ENCODE measurements at regions not wholly inside any gene's neighbourhood (a gene's known extent, or its start where the extent isn't known, plus 50 kb on each side); places are given as distances from the start of the nearest gene placed in this dataset.
"Not testable (repeated sequence)": the region's sequence is repeated elsewhere in the genome, so short reads cannot be mapped to it uniquely, and the experiment has no call there.

DNA sequence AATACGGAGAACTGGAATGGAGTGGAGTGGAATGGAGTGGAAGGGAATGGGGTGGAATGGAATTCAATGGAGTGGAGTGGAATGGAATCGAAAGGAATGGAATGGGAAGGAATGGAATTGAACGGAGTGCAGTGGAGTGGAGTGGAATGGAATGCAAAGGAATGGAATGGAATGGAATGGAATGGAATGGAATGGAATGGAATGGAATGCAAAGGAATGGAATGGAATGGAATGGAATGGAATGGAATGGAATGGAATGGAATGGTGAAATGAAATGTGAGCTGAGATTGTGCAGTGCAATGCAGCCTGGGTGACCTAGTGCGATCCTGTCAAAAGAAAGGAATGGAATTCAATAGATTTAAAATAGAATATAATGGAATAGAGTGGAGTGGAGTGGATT lies 357.3 kb upstream of the WSB1 start:
- DNase-seq, result not testable (repeated sequence)

DNA sequence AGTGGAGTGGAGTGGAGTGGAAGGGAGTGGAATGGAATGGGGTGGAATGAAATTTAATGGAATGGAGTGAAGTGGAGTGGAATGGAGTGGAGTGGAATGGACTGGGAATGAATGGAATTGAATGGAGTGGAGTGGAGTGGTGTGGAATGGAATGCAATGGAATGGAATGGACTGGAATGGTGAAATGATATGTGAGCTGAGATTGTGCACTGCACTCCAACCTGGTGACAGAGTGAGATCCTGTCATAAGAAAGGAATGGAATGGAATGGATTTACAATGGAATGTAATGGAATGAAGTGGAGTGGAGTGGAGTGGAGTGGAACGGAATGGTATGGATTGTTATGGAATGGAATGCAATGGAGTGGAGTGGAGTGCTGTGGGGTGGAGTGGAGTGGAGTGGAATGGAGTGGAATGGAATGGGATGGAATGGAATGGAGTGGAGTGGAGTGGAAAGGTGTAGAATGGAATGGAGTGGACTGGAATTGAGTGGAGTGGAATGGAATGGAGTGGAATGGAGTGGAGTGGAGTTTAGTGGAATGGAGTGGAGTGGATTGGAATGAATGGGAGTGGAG lies 356.1 kb upstream of the WSB1 start:
- DNase-seq, result not testable (repeated sequence)

DNA sequence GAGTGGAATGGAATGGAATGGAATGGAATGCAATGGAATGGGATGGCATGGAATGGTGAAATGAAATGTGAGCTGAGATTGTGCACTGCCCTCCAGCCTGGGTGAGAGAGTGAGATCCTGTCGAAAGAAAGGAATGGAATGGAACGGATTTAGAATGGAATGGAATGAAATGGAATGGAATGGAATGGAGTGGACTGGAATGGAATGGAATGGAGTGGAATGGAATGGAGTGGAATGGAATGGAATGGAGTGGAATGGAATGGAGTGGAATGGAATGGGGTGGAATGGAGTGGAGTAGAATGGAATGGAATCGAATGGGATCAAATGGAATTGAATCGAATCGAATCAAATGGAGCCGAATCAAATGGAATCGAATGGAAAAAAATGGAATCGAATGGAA lies 354.2 kb upstream of the WSB1 start:
- not testable (repeated sequence) for DNase-seq

DNA sequence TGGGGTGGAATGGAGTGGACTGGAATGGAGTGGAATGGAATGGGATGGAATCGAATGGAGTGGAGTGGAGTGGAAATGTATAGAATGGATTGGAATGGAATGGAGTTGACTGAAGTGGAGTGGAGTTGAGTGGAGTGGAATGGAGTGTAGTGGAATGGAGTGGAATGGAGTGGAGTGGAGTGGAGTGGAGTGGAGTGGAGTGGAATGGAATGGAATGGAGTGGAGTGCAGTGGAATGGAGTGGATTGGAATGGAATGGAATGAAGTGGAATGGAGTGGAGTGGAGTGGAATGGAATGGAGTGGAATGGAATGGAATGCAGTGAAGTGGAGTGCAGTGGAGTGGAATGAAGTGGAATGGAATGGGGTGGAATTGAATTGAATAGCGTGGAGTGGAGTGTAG lies 353.3 kb upstream of the WSB1 start:
- DNase-seq, result not testable (repeated sequence)

DNA sequence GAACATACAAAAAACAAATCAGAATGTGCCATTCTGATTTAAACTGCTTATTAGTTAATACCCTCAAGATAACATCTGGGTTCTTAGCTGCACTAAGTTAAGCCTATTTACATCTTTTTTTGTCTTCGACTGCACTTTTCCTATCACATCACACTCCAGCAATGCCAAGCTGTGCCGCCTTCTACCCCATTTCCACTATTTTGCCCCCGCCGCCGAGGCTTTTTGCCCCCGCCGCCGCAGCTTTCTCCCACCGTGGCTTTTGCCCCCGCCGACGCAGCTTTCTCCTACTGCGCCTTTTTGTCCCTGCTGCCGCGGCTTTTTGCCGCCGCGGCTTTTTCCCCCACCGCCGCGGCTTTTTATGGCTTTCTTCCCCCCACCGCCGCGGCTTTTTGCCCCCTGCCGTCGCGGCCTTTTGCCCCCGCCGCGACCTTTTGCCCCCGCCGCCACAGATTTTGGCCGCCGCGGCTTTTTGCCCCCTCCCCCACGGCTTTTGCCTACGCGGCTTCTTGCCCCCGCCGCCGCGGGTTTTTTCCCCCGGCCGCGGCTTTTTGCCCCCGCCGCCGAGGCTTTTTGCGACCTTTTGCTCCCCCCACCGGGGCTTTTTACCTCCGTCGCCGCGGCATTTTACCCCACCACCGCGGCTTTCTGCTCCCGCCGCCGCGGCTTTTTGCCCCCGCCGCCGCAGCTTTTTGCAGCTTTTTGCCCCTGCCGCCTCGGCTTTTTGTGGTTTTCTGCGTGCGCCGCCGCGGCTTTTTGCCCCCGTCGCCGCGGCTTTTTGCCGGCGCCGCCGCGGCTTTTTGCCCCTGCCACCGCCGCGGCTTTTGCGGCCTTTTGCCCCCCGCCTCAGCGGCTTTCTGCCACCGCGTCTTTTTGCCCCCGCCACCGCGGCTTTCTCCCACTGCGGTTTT lies 331.4 kb upstream of the WSB1 start:
- no peak for DNase-seq

DNA sequence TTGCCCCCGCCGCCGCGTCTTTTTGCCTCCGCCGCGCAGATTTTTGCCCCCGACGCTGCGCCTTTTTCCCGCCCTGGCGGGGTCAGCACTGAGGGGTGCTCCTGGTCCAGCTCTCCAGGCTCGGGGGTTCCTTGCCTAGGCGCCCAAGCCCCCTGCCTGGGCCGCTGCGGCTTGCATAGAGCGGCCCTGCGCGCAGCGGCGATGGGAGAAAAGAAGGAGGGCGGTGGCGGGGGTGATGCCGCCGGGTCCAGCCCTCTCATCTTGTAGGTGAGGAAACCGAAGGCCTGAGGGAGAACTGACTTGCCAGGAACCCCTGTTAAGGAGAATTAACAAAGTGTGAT lies 330.8 kb upstream of the WSB1 start:
- no peak for DNase-seq

DNA sequence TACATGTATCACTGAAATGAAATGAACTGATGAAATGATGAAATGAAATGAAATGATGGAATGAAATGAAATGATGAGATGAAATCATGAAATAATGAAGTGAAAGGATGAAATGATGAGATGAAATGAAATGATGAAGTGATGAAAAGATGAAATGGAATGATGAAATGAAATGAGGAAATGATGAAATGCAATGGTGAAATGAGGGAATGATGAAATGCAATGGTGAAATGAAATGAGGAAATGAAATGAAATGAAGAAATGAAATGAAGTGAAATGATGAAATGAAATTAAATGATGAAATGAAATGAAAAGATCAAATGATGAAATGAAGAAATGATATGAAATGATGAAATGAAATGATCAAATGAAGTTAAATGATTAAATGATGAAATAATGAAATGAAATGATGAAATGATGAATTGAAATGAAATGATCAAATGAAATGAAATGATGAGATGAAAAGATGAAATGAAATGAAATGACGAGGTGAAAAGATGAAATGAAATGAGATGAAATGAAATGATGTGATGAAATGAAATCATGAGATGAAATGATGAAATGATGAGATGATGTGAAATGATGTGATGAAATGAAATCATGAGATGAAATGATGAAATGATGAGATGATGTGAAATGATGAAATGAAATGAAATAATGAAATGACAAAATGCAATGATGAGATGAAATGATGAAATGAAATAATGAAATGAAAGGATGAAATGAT lies 327.9 kb upstream of the WSB1 start:
- not testable (repeated sequence) for DNase-seq

DNA sequence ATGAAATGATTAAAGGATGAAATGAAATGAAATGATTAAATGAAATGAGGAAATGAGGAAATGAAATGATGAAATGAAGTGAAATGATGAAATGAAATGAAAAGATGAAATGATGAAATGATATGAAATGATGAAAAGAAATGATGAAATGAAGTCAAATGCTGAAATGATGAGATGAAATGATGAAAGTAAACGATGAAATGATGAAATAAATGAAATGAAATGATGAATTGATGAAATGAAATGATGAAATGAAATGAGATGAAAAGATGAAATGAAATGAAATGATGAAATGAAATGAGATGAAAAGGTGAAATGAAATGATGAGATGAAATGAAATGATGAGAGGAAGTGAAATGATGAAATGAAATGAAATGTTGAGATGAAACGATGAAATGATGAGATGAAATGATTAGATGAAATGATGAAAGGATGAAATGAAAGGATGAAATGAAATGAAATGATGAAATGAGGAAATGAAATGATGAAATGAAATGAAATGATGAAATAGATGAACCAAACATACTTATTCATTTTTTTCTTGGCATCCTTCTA lies 327.2 kb upstream of the WSB1 start:
- not testable (repeated sequence) for DNase-seq

DNA sequence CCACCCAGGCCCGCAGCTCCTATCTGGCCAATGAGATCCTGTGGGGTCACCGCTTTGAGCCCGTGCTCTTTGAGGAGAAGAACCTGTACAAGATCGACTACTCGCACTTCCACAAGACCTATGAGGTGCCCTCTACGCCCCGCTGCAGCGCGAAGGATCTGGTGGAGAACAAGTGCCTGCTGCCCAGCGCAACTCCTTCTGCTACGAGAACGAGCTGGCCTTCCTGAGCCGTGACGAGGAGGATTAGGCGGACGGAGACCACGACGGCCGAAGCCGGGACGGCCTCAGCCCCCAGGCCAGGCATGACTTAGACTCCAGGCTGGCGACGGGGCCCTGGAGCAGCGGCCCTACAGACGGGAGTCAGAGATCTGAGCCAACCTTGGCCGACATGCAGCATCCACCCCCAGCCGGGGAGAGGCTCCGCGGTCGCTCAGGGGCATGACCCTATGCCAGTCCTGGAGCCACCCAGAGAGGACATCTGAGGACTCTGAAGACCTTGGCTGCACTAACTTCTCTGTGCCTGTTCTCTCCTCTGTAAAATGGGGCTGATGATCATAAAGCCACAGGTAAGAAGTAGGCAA lies 312.0 kb upstream of the WSB1 start:
- not testable (repeated sequence) for DNase-seq

DNA sequence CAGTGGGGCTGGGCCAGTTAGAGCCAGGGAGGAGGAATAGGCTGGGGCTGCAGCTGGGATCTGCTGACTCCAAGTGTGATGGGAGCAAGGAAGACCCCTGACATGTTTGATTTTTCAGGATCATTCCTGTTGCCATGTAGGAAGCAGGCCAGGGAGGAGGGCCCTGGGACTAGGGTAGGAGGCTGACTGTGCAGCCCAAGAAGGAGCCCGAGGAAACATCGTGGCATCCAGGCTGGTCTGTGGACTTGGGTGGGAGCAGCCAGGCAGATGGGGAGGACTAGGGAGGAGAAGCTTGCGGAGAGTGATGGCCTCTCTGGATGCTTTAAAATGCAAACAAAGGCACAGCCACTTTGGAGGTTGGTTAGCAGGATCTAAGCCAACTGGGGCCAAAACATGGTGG lies 311.4 kb upstream of the WSB1 start:
- DNase-seq, result not testable (repeated sequence)

DNA sequence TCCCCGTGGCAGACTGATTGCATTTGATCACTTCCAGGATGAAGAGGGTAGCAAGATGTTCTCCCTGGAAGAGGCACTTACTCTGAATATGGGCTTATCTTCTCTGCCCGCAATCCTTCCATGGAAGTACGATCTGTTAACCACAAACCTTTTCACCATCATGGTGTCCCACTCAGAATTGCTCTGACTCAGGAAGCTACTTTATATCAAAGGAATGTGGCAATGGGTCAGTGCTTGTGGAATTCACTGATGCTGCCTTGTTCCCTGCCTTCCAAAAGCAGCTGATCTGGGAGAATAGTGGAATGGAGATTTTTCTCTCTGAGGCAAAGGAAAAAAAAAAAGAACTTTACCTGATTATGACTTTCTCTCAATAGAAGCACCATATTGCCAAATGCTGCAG lies 306.1 kb upstream of the WSB1 start:
- DNase-seq, result not testable (repeated sequence)

DNA sequence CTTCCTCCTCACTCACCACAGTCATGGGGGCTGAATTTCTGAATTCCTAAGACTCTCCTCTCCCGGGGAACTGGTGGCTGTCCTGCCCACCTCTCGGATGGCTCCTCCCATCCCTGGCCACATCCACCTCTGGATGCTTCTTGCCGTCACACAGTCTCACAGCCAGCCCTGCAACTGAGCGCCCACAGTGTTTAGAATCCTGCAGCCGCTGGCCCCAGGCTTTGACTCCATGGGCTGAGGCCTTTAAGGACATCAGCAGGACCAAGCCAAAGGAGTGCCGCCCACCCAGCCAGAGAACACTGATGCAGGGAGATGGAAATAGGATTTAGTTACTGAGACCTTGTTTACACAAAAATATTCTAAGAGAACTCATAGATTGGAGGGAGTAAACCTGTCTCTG lies 299.3 kb upstream of the WSB1 start:
- DNase-seq, result not testable (repeated sequence)

DNA sequence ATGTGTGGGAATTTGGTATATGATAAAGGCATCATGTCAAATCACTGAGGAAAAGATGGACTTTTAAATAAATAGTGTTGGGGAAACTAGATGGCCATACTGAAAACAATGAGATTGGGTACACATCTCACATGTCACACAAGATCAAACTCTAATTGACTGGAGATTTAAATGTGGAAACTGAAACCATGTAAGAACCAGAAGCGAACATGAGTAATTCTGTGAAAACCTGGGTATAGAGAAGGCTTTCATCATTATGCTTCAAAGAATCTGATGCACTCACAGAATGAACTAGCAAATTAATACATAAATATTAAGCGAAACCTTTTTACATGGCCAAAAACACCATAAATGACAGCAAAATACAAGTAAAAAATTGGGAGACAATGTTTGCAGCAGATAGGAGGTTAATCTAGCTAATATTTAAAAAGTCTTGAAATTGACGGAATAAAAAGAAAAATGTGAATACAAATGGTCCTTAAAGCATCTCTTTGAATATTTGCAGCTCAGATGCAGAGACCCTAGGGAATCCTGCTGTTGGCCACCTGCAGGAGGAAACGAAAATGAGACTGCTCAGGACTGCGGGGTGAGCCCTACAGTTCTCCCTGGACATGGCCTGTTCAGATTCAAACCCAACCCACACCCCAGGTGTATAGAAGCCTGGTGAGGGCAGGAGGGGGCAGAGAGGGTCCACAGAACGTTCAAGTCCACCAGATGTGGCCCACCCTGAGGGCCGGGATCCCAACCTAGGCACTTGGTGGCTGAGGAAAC lies 297.6 kb upstream of the WSB1 start:
- not testable (repeated sequence) for DNase-seq

DNA sequence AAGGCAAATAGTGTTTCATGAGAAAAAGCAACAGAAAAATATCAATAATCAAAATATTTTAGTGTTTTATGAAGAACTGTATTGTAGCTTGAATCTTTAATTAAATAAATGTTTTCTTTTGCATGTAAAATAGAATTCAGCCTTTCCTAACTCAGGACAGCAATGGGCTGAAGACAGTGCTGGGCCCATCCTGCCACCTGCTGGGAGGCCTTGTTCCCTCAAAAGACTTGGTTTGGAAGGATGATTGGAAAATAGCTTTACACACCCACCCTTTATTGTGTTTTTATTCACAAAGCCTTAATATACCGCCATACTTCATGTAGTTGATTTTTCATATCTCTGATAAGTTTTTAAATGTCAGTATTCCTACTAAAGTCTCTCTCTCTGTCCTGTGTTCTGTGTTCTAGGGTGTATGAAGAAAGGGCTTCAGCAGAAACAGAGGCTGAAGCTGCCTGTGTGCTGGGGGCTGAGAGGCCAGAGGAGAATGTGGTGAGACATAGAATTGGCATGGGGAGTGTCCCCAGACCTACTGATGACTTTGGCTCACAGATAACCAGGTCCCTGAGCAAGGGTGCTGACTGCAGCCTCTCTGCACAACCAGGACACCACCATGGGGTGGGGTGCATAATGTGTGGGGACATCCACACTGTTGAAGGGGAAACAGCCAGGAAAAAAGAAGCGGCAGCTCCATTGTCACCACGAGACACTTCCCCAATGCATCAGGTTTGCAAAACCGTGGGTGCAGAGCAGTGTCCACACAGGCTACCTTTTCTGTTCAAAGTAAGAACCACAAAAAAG lies 286.0 kb upstream of the WSB1 start:
- not testable (repeated sequence) for DNase-seq

DNA sequence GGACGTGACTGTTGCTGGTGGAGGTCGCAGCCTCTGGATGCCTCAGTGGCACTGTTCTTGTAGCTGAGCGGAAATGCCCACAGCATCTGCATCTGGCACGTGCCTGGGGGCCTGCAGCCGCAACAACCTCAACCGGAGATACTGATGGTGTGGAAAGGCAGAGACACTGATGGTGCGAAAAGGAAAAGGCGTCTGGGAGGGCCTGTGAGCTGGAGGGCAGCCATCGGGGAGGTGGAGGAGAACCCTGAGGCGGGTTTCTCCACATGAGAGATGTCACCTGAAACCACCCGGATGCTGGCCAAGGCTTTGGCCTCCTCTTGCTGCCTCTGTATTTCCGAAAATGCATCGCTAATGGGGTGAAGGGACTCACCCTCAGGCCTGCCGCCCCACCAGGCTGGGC lies 284.8 kb upstream of the WSB1 start:
- DNase-seq, result no peak

DNA sequence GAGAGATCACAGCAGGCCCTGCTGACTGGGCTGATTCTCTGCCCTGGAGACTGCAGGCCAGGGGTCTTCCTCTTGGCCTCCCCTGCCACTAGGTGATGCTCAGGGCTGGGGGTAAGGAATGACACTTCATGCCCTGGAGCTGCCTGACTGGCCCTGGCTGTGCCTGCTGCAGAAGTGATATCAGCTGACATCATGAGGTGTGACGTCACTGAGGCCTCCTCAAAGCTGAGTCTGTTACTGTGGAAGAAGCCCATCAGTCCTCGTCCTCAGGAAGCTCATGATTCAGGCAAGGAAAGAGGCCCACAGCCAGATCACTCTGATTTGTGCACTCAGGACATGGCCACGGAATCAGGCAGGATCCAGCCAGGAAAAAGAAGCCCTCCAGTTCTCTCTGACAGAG lies 283.8 kb upstream of the WSB1 start:
- not testable (repeated sequence) for DNase-seq

DNA sequence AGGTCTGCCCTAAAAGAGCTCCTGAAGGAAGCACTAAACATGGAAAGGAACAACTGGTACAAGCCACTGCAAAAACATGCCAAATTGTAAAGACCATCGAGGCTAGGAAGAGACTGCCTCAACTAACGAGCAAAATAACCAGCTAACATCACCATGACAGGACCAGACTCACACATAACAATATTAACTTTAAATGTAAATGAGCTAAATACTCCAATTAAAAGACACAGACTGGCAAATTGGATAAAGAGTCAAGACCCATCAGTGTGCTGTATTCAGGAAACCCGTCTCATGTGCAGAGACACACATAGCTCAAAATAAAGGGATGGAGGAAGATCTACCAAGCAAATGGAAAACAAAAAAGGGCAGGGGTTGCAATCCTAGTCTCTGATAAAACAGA lies 263.4 kb upstream of the WSB1 start:
- DNase-seq, result not testable (repeated sequence)

DNA sequence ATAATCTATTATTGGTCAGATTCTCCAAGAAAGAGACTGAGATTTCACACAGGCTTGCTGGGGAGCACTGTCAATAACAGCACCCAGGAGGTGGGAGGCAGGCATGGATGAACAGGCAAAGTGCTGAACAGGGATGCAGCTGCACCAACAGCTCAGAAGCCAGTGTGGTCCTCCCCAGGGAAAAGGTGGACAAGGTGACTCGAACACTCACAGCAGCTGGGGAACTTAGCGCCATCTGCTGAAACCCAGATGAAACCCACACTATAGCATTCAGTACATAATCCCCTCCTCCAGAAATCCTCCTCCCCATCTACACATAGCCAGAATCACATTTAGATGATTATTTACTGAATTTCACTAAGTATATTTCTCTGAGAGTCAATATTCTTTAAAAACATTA lies 255.2 kb upstream of the WSB1 start:
- no peak for DNase-seq

DNA sequence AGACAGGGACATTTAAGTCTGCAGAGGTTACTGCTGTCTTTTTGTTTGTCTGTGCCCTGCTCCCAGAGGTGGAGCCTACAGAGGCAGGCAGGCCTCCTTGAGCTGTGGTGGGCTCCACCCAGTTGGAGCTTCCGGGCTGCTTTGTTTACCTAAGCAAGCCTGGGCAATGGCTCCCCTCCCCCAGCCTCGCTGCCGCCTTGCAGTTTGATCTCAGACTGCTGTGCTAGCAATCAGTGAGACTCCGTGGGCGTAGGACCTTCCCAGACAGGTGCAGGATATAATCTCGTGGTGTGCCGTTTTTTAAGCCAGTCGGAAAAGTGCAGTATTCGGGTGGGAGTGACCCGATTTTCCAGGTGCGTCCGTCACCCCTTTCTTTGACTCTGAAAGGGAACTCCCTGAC lies 248.9 kb upstream of the WSB1 start:
- not testable (repeated sequence) for DNase-seq

DNA sequence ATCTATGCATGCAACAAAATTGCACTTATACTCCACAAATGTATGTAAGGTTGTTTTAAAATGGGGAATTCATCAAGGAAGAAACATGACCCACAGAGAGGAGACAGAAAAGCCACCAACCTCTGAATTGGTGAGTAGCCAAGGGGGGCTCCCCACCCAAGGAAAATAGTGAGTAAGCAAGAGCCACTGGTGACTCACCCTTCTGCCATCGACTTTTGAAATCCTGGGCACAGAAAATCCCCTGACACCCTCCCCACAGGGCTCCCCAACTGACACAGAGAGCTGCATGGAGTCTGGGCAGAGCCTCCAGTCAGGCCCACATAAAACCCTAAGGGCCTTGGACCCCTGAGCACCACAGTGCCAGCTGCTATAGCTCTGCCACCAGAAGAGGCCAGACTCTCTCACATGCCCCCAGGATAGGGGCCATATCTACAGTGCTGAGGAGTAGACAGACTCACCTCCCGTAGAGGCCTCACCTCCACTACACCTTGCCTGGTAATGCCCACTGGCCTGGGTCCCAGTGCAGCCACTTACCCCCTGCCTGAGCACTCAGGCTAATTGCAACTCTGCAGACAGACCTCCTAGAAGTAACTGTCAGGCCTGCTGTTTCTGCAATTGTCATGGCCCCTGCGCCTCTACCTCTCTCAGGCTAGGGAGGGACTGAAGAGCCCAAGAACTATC lies 244.7 kb upstream of the WSB1 start:
- DNase-seq, result no peak
